PC-3 (cell line): ENCODE measurements at regions not wholly inside any gene's neighbourhood (a gene's known extent, or its start where the extent isn't known, plus 50 kb on each side); places are given as distances from the start of the nearest gene placed in this dataset.

Source experiments
- ATAC-seq: fragments of 200-7000 bp; cut with Tn5 transposase; 2 replicates; pipeline ENCODE4 v1.9.1; 2020; ENCODE audit warnings: mild to moderate bottlenecking, moderate library complexity
- BruUV-seq: library from RNA; stranded (reverse); fragments of 400-500 nt; replicated peaks from 2 replicates; lab custom pipeline; 2021; lab: Mats Ljungman, UMichigan
- CTCF ChIA-PET: fragments of 300-600 bp; sonication (Branson Sonifier 250); formaldehyde crosslinking; loops from one replicate; lab custom pipeline; 2022; ENCODE audit warnings: antibody characterized with exemption; lab: Charles Lee
- POLR2A ChIA-PET: fragments of 300-600 bp; sonication (Branson Sonifier 250); formaldehyde crosslinking; loops from one replicate; lab custom pipeline; 2022; ENCODE audit warnings: antibody characterized with exemption; ENCODE audit not compliant: unreplicated experiment; lab: Charles Lee
- DNase-seq: peaks from one replicate; pipeline ENCODE4 v3.0.0-alpha.2; 2015
- H2AFZ ChIP-seq: fragments of 300-600 bp; sonication (generic); 2 replicates; pipeline ENCODE4 v1.6.0; 2016; ENCODE audit warnings: antibody characterized with exemption, low read length
- H3F3A ChIP-seq: fragments of 300-600 bp; sonication (generic); one replicate; pipeline ENCODE4 v1.6.0; 2017; ENCODE audit warnings: antibody characterized with exemption, low read length, control low read depth, mild to moderate bottlenecking; ENCODE audit not compliant: unreplicated experiment
- H3K27ac ChIP-seq: fragments of 300-600 bp; sonication (generic); 2 replicates; pipeline ENCODE4 v1.5.1; 2016; ENCODE audit warnings: mild to moderate bottlenecking, low read length
- H3K27me3 ChIP-seq: fragments of 300-600 bp; sonication (generic); 2 replicates; pipeline ENCODE4 v1.6.1; 2016; ENCODE audit warnings: low read length, mixed read lengths
- H3K36me3 ChIP-seq: fragments of 300-600 bp; sonication (generic); 2 replicates; pipeline ENCODE4 v1.6.1; 2016; ENCODE audit warnings: low read depth, mixed run types, low read length, mixed read lengths
- H3K4me1 ChIP-seq: fragments of 300-600 bp; sonication (generic); 2 replicates; pipeline ENCODE4 v1.5.1; 2016; ENCODE audit warnings: low read length; ENCODE audit not compliant: insufficient read depth
- H3K4me2 ChIP-seq: fragments of 300-600 bp; sonication (generic); 2 replicates; pipeline ENCODE4 v1.6.0; 2016; ENCODE audit warnings: low read length
- H3K4me3 ChIP-seq: fragments of 300-600 bp; sonication (generic); 2 replicates; pipeline ENCODE4 v1.5.1; 2016; ENCODE audit warnings: mild to moderate bottlenecking, low read length, mixed read lengths
- H3K79me2 ChIP-seq: fragments of 300-600 bp; sonication (generic); 2 replicates; pipeline ENCODE4 v1.6.1; 2017; ENCODE audit warnings: low read length, mixed read lengths
- H3K9ac ChIP-seq: fragments of 300-600 bp; sonication (generic); 2 replicates; pipeline ENCODE4 v1.6.0; 2016; ENCODE audit warnings: mild to moderate bottlenecking, low read length
- H3K9me2 ChIP-seq: fragments of 300-600 bp; sonication (generic); replicated peaks from 2 replicates; pipeline ENCODE4 v1.6.1; 2016; ENCODE audit warnings: mixed run types, low read length, mixed read lengths
- H3K9me3 ChIP-seq: fragments of 300-600 bp; sonication (generic); 2 replicates; pipeline ENCODE4 v1.6.1; 2016; ENCODE audit warnings: low read length, mixed read lengths
- H4K20me1 ChIP-seq: fragments of 300-600 bp; sonication (generic); 2 replicates; pipeline ENCODE4 v1.6.1; 2016; ENCODE audit warnings: low read length, mixed read lengths
- CTCF ChIP-seq: fragments of 300-600 bp; sonication (generic); conservative IDR thresholded peaks from 2 replicates; pipeline ENCODE4 v1.5.1; 2017; ENCODE audit warnings: antibody characterized with exemption, low read depth, mild to moderate bottlenecking, low read length
- EZH2 ChIP-seq: fragments of 300-600 bp; sonication (generic); IDR thresholded peaks from one replicate; pipeline ENCODE4 v1.6.1; 2017; ENCODE audit warnings: antibody characterized with exemption, mild to moderate bottlenecking, low read length; ENCODE audit not compliant: unreplicated experiment
- EZH2phosphoT487 ChIP-seq: fragments of 300-600 bp; sonication (generic); IDR thresholded peaks from 2 replicates; pipeline ENCODE4 v1.6.1; 2018; ENCODE audit warnings: mild to moderate bottlenecking, antibody characterized with exemption, low read length, borderline replicate concordance
- intact Hi-C: fragments of 100-400 bp; cut with micrococcal nuclease; formaldehyde crosslinking; loops from 2 replicates; pipeline ENCODE4 v1.9.0; 2023

DNA sequence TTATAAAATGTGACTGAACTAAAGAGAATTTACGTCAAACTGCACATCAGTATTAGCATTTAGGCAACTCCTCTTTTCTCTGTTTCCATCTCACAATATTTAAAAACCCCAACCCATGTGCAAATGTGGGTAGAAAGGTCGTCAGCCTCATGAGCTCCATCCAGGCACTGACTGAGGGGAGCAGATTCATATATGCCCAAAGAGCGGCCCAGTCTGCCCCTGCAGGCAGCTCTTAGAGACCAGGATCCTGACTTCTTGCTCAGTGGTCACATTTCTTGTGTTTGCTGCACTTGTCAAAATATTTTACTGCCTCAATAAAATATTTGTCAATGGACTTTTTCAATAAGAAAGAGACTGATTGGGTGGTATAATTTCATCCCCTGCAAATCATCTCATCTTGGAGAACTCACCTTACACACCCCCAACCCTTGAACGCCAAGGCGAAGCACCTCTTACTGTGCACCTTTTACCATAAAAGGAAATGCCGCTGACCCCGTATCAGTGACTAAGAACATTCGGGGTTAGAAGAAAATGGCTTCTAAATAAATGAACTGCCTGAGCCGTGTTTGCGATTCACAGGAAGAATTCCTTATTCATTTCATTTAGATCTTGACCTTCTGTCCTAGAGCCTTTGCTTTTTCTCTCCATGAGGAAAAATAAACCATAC, 418.8 kb downstream of the BCL11B start:
- TF ChIP-seq CTCF (no peak), EZH2 (no peak), EZH2phosphoT487 (no peak)
- Histone ChIP-seq H3K9me2 (no peaks in the 10 kb centered on the region), H3K4me3 (no peak overlapping the region), H3K36me3 (no peaks in the 10 kb centered on the region), H3F3A (no peaks in the 10 kb centered on the region), H2AFZ (no peak overlapping the region), H4K20me1 (no peaks in the 10 kb centered on the region), H3K4me1 (no peaks in the 10 kb centered on the region), H3K9ac (no peak overlapping the region), H3K27ac (no peak overlapping the region), H3K27me3 (peaks cover 35% of the 10 kb centered on the region), H3K4me2 (no peak overlapping the region), H3K79me2 (no peaks in the 10 kb centered on the region), H3K9me3 (no peaks in the 10 kb centered on the region)
- CTCF ChIA-PET = no interaction called here
- intact Hi-C loops = no loop called here
- ATAC-seq = no peak
- no TSS peak for BruUV-seq
- DNase-seq = no peak
- POLR2A ChIA-PET = no interaction called here

DNA sequence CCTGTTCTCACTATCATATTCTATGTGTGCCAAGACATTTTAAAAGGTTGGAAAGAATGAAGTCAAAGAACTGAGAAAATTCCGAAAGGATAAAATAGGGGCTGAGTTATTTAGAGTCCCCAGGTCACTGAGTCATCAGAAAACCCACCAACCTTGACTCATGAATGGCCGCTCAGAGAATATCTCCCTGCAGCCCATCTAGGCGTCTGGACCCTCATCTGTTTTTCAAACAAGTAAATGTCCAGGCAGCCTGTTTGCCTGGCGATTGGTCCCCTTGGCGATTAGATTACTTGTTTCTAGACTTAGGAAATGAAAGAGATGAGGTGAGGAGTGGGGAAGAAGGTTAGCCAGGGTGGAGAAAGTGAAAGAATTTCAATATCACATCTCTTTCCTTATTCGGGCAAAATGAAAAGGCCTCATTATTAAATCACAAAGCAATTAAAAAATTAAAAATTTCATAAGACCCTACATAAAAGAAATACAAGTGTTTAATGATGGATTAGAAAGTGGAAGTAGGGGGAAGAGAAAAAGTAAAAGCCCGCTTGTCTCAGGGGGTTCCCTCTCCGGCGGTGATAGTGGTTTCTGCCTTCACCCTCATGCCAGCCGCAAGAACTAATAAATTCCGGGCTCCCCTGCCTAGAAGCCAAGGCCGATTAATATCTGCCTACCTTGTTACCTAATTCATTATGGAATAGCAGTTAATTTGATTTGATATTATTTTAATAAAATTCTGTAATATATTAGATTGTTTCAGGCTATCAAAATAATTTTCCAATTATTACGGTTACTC, 415.9 kb downstream of the BCL11B start:
- no peak for DNase-seq
- no peak overlapping the region for H2AFZ ChIP-seq
- H3K9me3 ChIP-seq = no peaks in the 10 kb centered on the region
- no peaks in the 10 kb centered on the region for H3K79me2 ChIP-seq
- no peak overlapping the region for H3K9ac ChIP-seq
- no peaks in the 10 kb centered on the region for H3F3A ChIP-seq
- no peak overlapping the region for H3K4me2 ChIP-seq
- H3K4me3 ChIP-seq = no peak overlapping the region
- BruUV-seq = no TSS peak
- intact Hi-C loops = no loop called here
- no peak overlapping the region for H3K27ac ChIP-seq
- H3K36me3 ChIP-seq = no peaks in the 10 kb centered on the region
- CTCF ChIA-PET = no interaction called here
- H4K20me1 ChIP-seq = no peaks in the 10 kb centered on the region
- no peaks in the 10 kb centered on the region for H3K4me1 ChIP-seq
- peaks cover 35% of the 10 kb centered on the region for H3K27me3 ChIP-seq
- H3K9me2 ChIP-seq = no peaks in the 10 kb centered on the region
- ATAC-seq = no peak
- POLR2A ChIA-PET = no interaction called here
- no peak for TF ChIP-seq EZH2
- TF ChIP-seq CTCF = no peak
- TF ChIP-seq EZH2phosphoT487 = no peak

DNA sequence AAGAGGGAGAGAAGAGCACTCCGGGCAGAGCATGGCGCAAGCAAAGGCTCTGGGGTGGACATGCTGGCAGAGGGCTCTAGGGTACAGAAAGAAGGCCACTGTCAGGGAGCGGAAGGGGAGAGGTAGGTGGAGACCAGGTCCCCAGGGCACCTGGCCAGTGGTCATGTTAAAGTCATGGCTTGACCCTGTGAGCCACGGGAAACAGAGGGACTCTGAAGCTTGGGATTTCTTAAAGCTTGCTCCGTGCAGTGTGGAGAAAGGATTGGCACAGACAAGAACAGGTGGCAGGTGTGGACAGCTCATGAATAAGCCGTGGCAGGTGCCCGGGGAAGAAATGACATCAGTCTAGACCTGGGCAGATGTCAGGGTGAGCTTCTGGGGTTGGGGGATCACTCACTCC, 413.8 kb downstream of the BCL11B start:
- no peak overlapping the region for H3K4me3 ChIP-seq
- no peak overlapping the region for H3K27ac ChIP-seq
- no TSS peak for BruUV-seq
- H3K79me2 ChIP-seq = no peaks in the 10 kb centered on the region
- no peak for TF ChIP-seq CTCF
- TF ChIP-seq EZH2 = no peak
- TF ChIP-seq EZH2phosphoT487 = no peak
- H3K27me3 ChIP-seq = peaks cover 28% of the 10 kb centered on the region; the same call in 1 of the 2 replicates
- no peaks in the 10 kb centered on the region for H3K9me3 ChIP-seq
- no peak overlapping the region for H3K4me2 ChIP-seq
- no peaks in the 10 kb centered on the region for H4K20me1 ChIP-seq
- H3F3A ChIP-seq = no peaks in the 10 kb centered on the region
- ATAC-seq (no peak), DNase-seq (no peak)
- ChIA-PET CTCF (no interaction called here), POLR2A (no interaction called here)
- no peaks in the 10 kb centered on the region for H3K4me1 ChIP-seq
- H3K9ac ChIP-seq = no peak overlapping the region
- intact Hi-C loops = no loop called here
- H2AFZ ChIP-seq = no peak overlapping the region
- H3K9me2 ChIP-seq = no peaks in the 10 kb centered on the region
- no peaks in the 10 kb centered on the region for H3K36me3 ChIP-seq
